ENCODE measurements at regions not wholly inside any gene's neighbourhood (a gene's known extent, or its start where the extent isn't known, plus 50 kb on each side); places are given as distances from the start of the nearest gene placed in this dataset.
"Not testable (repeated sequence)": the region's sequence is repeated elsewhere in the genome, so short reads cannot be mapped to it uniquely, and the experiment has no call there.

DNA sequence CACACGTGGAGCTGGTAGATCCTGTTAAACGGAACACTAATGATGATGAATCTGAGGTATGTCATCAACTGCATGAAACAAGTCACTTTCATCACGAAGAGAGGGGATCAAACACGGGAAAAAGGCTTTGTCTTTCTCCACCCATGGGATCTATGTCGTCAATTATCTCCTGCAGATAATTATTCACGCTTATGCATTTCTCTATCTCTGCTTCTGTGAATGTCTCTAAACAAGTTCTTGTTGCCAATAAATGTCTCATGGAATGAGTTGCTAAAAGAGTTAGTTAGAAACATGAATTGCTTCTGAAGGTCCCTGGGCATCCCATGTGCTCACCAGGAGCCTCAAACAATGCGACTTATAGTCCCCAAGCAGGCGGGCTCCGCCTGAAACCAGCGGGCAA, 1228.2 kb upstream of the TMEM132C start:
- DNase-seq, result no peak
- no peaks in the 10 kb centered on the region for H3K36me3 ChIP-seq (ENCODE audit: control insufficient read depth, insufficient read depth, low read length)
- H3K4me3 ChIP-seq (ENCODE audit: insufficient read depth, low read depth, low read length, poor library complexity, severe bottlenecking), result no peak overlapping the region
- no peaks in the 10 kb centered on the region for H3K27me3 ChIP-seq (replicated peaks; ENCODE audit: control insufficient read depth, insufficient read depth, low read length, poor library complexity, severe bottlenecking)
- H3K27ac ChIP-seq (ENCODE audit: insufficient read depth, low read length, poor library complexity, severe bottlenecking), result no peak overlapping the region
- no peaks in the 10 kb centered on the region for H3K9me3 ChIP-seq (ENCODE audit: control insufficient read depth, low read length)
- H3K4me1 ChIP-seq (ENCODE audit: control insufficient read depth, insufficient read depth, low read length, poor library complexity, severe bottlenecking), result no peaks in the 10 kb centered on the region

DNA sequence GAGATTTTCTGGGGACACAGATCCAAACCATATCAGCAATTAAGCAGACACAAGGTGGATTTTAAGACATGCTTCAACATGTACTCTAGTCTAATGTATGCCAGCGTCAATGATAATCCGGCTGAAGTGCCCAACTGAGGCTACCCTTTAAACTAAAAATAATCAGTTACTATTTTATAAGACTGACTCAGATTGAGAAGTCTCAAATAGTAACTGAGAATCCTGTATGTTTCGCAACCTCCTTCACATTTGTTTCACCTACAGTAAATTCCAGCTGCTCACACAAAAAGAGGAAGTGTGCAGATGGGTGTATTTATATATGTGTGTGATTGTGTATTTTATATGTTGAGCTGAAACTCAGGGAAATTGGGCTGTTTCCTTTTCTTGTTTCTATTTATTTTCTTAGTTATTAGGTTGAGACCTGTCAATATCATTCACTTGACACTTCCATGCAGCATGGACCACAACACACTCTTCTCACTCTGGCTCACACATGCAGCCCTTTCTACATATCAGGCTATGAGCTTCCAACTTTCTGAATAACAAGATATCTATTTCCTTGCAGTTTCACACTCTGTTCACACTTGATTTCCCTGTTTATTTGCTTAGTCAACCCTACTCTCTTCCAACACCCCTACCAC, 1224.9 kb upstream of the TMEM132C start:
- H3K4me1 ChIP-seq (ENCODE audit: control insufficient read depth, insufficient read depth, low read length, poor library complexity, severe bottlenecking), result no peaks in the 10 kb centered on the region
- H3K36me3 ChIP-seq (ENCODE audit: control insufficient read depth, insufficient read depth, low read length), result no peaks in the 10 kb centered on the region
- H3K27ac ChIP-seq (ENCODE audit: insufficient read depth, low read length, poor library complexity, severe bottlenecking), result no peak overlapping the region
- no peaks in the 10 kb centered on the region for H3K9me3 ChIP-seq (ENCODE audit: control insufficient read depth, low read length)
- no peak for DNase-seq
- no peaks in the 10 kb centered on the region for H3K27me3 ChIP-seq (replicated peaks; ENCODE audit: control insufficient read depth, insufficient read depth, low read length, poor library complexity, severe bottlenecking)
- H3K4me3 ChIP-seq (ENCODE audit: insufficient read depth, low read depth, low read length, poor library complexity, severe bottlenecking), result no peak overlapping the region

DNA sequence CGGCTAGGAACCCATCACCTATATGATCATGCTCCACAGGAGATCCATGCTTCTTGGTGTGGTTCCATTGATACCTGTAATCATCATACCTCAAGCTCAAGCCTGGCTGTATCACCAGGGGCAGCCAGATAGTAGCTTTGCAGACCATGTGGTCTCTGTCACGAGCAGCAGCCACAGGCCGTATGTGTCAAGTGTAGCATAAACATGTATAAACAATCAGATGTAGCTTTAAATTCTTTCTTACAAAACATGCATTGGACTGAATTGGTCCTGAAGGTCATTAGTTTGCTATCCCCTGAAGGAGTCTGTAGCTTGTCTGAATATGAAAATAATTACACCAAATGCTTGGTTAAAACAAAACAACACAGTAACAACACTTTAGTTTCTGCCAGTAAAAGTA, 1223.2 kb upstream of the TMEM132C start:
- no peaks in the 10 kb centered on the region for H3K4me1 ChIP-seq (ENCODE audit: control insufficient read depth, insufficient read depth, low read length, poor library complexity, severe bottlenecking)
- no peaks in the 10 kb centered on the region for H3K36me3 ChIP-seq (ENCODE audit: control insufficient read depth, insufficient read depth, low read length)
- no peak for DNase-seq
- no peaks in the 10 kb centered on the region for H3K9me3 ChIP-seq (ENCODE audit: control insufficient read depth, low read length)
- H3K27me3 ChIP-seq (replicated peaks; ENCODE audit: control insufficient read depth, insufficient read depth, low read length, poor library complexity, severe bottlenecking), result no peaks in the 10 kb centered on the region
- no peak overlapping the region for H3K27ac ChIP-seq (ENCODE audit: insufficient read depth, low read length, poor library complexity, severe bottlenecking)
- H3K4me3 ChIP-seq (ENCODE audit: insufficient read depth, low read depth, low read length, poor library complexity, severe bottlenecking), result no peak overlapping the region

DNA sequence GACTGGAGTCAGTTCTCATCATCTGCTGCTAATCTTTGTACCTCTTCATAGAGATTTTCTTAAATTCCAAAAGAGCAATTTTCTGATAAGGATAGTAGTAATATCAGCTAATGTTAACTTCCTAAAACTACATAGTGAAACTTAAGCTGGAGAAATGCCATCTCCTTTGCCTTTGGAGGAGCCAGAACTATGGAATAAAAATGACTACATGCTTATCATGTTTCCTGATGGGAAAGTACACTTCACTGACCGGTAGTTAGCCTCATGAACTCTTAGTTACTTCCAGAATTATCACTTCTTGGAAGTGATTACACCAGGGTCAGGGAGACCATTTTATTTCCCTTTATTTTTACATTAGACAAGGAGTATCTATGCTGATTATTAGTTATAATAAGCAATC, 1222.1 kb upstream of the TMEM132C start:
- H3K9me3 ChIP-seq (ENCODE audit: control insufficient read depth, low read length), result no peaks in the 10 kb centered on the region
- H3K4me3 ChIP-seq (ENCODE audit: insufficient read depth, low read depth, low read length, poor library complexity, severe bottlenecking), result no peak overlapping the region
- H3K4me1 ChIP-seq (ENCODE audit: control insufficient read depth, insufficient read depth, low read length, poor library complexity, severe bottlenecking), result no peaks in the 10 kb centered on the region
- DNase-seq, result no peak
- no peak overlapping the region for H3K27ac ChIP-seq (ENCODE audit: insufficient read depth, low read length, poor library complexity, severe bottlenecking)
- no peaks in the 10 kb centered on the region for H3K36me3 ChIP-seq (ENCODE audit: control insufficient read depth, insufficient read depth, low read length)
- no peaks in the 10 kb centered on the region for H3K27me3 ChIP-seq (replicated peaks; ENCODE audit: control insufficient read depth, insufficient read depth, low read length, poor library complexity, severe bottlenecking)

DNA sequence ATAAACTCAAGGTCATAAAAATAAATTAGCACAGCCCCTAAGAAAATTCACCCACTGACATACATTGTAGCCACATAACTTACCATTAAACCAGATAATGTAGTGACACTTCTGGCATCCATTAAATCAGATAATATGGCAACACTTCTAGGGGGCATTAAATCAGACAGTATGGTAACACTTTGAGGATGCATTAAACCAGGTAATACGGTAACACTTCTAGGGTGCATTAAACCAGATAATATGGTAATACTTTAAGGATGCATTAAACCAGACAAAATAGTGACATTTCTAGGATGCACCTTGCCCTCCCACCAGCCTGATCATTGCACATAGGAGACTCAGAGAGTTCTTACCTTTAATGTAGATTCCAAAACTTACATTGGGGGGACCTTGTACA, 1220.5 kb upstream of the TMEM132C start:
- Histone ChIP-seq H3K9me3 (ENCODE audit: control insufficient read depth, low read length) (no peaks in the 10 kb centered on the region), H3K36me3 (ENCODE audit: control insufficient read depth, insufficient read depth, low read length) (no peaks in the 10 kb centered on the region), H3K4me1 (ENCODE audit: control insufficient read depth, insufficient read depth, low read length, poor library complexity, severe bottlenecking) (no peaks in the 10 kb centered on the region), H3K4me3 (ENCODE audit: insufficient read depth, low read depth, low read length, poor library complexity, severe bottlenecking) (no peak overlapping the region), H3K27ac (ENCODE audit: insufficient read depth, low read length, poor library complexity, severe bottlenecking) (no peak overlapping the region), H3K27me3 (replicated peaks; ENCODE audit: control insufficient read depth, insufficient read depth, low read length, poor library complexity, severe bottlenecking) (no peaks in the 10 kb centered on the region)
- no peak for DNase-seq

DNA sequence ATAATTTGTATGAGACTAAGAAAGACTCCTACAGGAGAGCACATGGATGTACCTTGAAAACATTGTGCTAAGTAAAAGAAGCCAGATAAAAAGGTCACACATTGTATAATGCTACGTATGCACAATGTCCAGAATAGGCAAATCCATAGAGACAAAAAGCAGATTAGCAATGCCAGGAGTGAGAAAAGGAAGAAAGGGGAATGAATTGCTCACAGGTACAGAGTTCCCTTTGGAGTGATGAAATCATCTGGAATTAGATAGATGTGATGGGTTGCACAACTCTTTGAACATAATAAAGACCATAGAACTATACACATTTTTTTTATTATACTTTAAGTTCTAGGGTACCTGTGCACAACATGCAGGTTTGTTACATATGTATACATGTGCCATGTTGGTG, 1218.9 kb upstream of the TMEM132C start:
- no peaks in the 10 kb centered on the region for H3K4me1 ChIP-seq (ENCODE audit: control insufficient read depth, insufficient read depth, low read length, poor library complexity, severe bottlenecking)

DNA sequence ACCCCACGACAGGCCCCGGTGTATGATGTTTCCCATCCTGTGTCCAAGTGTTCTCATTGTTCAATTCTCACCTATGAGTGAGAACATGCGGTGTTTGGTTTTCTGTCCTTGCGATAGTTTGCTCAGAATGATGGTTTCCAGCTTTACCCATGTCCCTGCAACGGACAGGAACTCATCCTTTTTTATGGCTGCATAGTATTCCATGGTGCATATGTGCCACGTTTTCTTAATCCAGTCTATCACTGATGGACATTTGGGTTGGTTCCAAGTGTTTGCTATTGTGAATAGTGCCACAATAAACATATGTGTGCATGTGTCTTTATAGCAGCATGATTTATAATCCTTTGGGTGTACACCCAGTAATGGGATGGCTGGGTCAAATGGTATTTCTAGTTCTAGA, 1218.4 kb upstream of the TMEM132C start:
- not testable (repeated sequence) for H3K4me3 ChIP-seq (ENCODE audit: insufficient read depth, low read depth, low read length, poor library complexity, severe bottlenecking); H3K9me3 ChIP-seq (ENCODE audit: control insufficient read depth, low read length); H3K4me1 ChIP-seq (ENCODE audit: control insufficient read depth, insufficient read depth, low read length, poor library complexity, severe bottlenecking); H3K27me3 ChIP-seq (replicated peaks; ENCODE audit: control insufficient read depth, insufficient read depth, low read length, poor library complexity, severe bottlenecking); H3K27ac ChIP-seq (ENCODE audit: insufficient read depth, low read length, poor library complexity, severe bottlenecking); H3K36me3 ChIP-seq (ENCODE audit: control insufficient read depth, insufficient read depth, low read length); DNase-seq

More for the DNA sequence above, 1218.9 kb upstream of the TMEM132C start:
- H3K36me3 ChIP-seq (ENCODE audit: control insufficient read depth, insufficient read depth, low read length), result no peaks in the 10 kb centered on the region
- H3K9me3 ChIP-seq (ENCODE audit: control insufficient read depth, low read length), result no peaks in the 10 kb centered on the region
- H3K4me3 ChIP-seq (ENCODE audit: insufficient read depth, low read depth, low read length, poor library complexity, severe bottlenecking), result no peak overlapping the region
- H3K27me3 ChIP-seq (replicated peaks; ENCODE audit: control insufficient read depth, insufficient read depth, low read length, poor library complexity, severe bottlenecking), result no peaks in the 10 kb centered on the region
- H3K27ac ChIP-seq (ENCODE audit: insufficient read depth, low read length, poor library complexity, severe bottlenecking), result no peak overlapping the region
- no peak for DNase-seq

DNA sequence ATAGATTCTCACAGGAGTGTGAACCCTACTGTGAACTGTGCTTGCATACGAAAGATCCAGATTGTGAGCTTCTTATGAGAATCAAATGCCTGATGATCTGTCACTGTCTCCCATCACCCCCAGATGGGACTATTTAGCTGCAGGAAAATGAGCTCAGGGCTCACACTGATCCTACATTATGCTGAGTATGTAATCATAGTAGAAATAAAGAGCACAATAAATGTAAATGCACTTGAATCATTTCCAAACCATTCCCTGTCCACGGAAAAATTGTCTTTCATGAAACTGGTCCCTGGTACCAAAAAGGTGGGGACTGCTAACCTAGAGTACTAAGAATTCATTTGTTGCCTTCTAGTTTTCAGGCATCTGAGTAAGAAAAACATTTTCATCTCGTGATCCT, 1215.8 kb upstream of the TMEM132C start:
- no peak for DNase-seq
- H3K27ac ChIP-seq (ENCODE audit: insufficient read depth, low read length, poor library complexity, severe bottlenecking), result no peak overlapping the region

DNA sequence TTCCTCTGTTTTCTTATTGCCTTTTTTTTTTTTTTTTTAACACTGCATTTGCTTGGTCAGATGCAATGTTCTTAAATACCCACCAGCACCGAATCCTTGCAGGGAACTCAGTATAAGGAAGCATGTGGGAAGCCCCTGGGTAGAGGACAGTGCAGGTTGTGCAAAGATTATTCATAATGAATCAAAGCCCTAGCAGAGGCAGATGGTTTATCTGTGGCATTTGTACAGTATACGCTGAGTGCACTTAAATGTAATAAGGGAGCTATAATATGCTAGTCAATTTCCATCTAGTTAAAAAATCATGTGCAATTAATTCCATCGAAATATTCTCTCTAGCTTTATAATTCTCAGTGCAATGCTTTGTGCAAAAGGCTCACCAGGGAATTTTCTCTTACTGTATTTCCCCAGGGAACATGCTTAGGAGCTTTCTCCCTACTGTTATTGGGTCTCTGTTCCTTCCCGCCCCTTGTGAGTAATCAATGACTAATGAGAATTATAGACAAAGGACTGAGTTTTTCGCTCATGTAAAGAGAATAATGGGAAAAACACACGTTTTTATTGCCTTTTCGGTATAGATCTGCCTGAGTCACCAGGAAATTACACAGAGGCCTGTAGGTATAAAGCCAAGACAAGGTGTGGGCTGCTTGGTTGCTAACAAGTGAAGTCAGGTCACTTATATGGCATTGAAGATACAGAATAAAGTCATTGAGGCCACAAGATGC, 1214.3 kb upstream of the TMEM132C start:
- H3K4me3 ChIP-seq (ENCODE audit: insufficient read depth, low read depth, low read length, poor library complexity, severe bottlenecking), result no peak overlapping the region
- no peaks in the 10 kb centered on the region for H3K36me3 ChIP-seq (ENCODE audit: control insufficient read depth, insufficient read depth, low read length)
- H3K27me3 ChIP-seq (replicated peaks; ENCODE audit: control insufficient read depth, insufficient read depth, low read length, poor library complexity, severe bottlenecking), result no peaks in the 10 kb centered on the region
- H3K27ac ChIP-seq (ENCODE audit: insufficient read depth, low read length, poor library complexity, severe bottlenecking), result no peak overlapping the region
- H3K4me1 ChIP-seq (ENCODE audit: control insufficient read depth, insufficient read depth, low read length, poor library complexity, severe bottlenecking), result no peaks in the 10 kb centered on the region
- H3K9me3 ChIP-seq (ENCODE audit: control insufficient read depth, low read length), result no peaks in the 10 kb centered on the region
- no peak for DNase-seq

More for the DNA sequence above, 1215.8 kb upstream of the TMEM132C start:
- Histone ChIP-seq H3K36me3 (ENCODE audit: control insufficient read depth, insufficient read depth, low read length) (no peaks in the 10 kb centered on the region), H3K27me3 (replicated peaks; ENCODE audit: control insufficient read depth, insufficient read depth, low read length, poor library complexity, severe bottlenecking) (no peaks in the 10 kb centered on the region), H3K4me3 (ENCODE audit: insufficient read depth, low read depth, low read length, poor library complexity, severe bottlenecking) (no peak overlapping the region), H3K9me3 (ENCODE audit: control insufficient read depth, low read length) (no peaks in the 10 kb centered on the region), H3K4me1 (ENCODE audit: control insufficient read depth, insufficient read depth, low read length, poor library complexity, severe bottlenecking) (no peaks in the 10 kb centered on the region)

DNA sequence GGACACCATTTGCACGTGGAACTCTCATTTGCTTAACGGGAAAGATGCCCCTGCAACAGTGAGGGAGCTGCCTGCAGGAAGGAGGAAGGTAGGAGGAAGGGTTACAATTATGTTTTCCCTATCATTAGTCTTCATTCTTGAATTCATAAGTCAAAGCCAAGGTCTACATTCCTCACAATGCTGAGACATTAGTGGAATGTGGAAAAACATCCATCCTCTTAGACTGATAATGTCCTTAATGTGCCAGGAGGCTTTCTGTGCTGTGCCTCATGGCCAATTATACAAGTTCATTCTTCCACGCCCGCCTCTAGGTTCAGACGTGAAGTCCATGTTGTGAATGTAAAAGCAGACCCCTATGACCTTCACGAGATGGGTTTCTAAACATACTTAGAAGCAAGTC, 1212.4 kb upstream of the TMEM132C start:
- no peak for DNase-seq
- H3K4me1 ChIP-seq (ENCODE audit: control insufficient read depth, insufficient read depth, low read length, poor library complexity, severe bottlenecking), result no peaks in the 10 kb centered on the region
- H3K9me3 ChIP-seq (ENCODE audit: control insufficient read depth, low read length), result no peaks in the 10 kb centered on the region
- no peaks in the 10 kb centered on the region for H3K36me3 ChIP-seq (ENCODE audit: control insufficient read depth, insufficient read depth, low read length)
- H3K27me3 ChIP-seq (replicated peaks; ENCODE audit: control insufficient read depth, insufficient read depth, low read length, poor library complexity, severe bottlenecking), result no peaks in the 10 kb centered on the region
- no peak overlapping the region for H3K4me3 ChIP-seq (ENCODE audit: insufficient read depth, low read depth, low read length, poor library complexity, severe bottlenecking)
- H3K27ac ChIP-seq (ENCODE audit: insufficient read depth, low read length, poor library complexity, severe bottlenecking), result no peak overlapping the region

Measured in effector memory CD4-positive, alpha-beta T cell (primary cell).